PFSK-1 (cell line): ENCODE measurements at regions not wholly inside any gene's neighbourhood (a gene's known extent, or its start where the extent isn't known, plus 50 kb on each side); places are given as distances from the start of the nearest gene placed in this dataset.

Source experiments
- POLR2AphosphoS5 ChIP-seq: IDR thresholded peaks from 2 replicates; pipeline ENCODE4 v1.6.1; 2012; ENCODE audit warnings: low read depth, mild to moderate bottlenecking, control low read depth, low read length, moderate library complexity
- TAF1 ChIP-seq: IDR thresholded peaks from 2 replicates; pipeline ENCODE4 v1.6.1; 2012; ENCODE audit warnings: low read length, control low read depth, borderline replicate concordance; ENCODE audit not compliant: insufficient read depth
- TF ChIP-seq, protein P1 (sequence below), 2 experiments: IDR thresholded peaks; 2 replicates each; pipeline versions ENCODE4 v1.6.1 to v1.8.0; 2011 to 2012; ENCODE audit warnings: low read depth in 2 of 2, low read length in 2 of 2, control low read depth in 1 of 2, inconsistent platforms in 1 of 2, mild to moderate bottlenecking in 1 of 2, moderate library complexity in 1 of 2; ENCODE audit not compliant: insufficient read depth in 1 of 2

- TF ChIP-seq TAF1 (no peak), POLR2AphosphoS5 (no peak)
- TF ChIP-seq, protein P1, sequence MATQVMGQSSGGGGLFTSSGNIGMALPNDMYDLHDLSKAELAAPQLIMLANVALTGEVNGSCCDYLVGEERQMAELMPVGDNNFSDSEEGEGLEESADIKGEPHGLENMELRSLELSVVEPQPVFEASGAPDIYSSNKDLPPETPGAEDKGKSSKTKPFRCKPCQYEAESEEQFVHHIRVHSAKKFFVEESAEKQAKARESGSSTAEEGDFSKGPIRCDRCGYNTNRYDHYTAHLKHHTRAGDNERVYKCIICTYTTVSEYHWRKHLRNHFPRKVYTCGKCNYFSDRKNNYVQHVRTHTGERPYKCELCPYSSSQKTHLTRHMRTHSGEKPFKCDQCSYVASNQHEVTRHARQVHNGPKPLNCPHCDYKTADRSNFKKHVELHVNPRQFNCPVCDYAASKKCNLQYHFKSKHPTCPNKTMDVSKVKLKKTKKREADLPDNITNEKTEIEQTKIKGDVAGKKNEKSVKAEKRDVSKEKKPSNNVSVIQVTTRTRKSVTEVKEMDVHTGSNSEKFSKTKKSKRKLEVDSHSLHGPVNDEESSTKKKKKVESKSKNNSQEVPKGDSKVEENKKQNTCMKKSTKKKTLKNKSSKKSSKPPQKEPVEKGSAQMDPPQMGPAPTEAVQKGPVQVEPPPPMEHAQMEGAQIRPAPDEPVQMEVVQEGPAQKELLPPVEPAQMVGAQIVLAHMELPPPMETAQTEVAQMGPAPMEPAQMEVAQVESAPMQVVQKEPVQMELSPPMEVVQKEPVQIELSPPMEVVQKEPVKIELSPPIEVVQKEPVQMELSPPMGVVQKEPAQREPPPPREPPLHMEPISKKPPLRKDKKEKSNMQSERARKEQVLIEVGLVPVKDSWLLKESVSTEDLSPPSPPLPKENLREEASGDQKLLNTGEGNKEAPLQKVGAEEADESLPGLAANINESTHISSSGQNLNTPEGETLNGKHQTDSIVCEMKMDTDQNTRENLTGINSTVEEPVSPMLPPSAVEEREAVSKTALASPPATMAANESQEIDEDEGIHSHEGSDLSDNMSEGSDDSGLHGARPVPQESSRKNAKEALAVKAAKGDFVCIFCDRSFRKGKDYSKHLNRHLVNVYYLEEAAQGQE (IDR thresholded peaks at IDR 0.05; ENCODE audit: insufficient read depth in 1 of 2, low read depth in 2 of 2, low read length in 2 of 2): no peak
Measured at GRCh38 chr16:9695152-9695551, 487.1 kb downstream of the GRIN2A start.
